SH-SY5Y (cell line): ENCODE measurements at regions not wholly inside any gene's neighbourhood (a gene's known extent, or its start where the extent isn't known, plus 50 kb on each side); places are given as distances from the start of the nearest gene placed in this dataset.

ENCODE experiments used
- GATA2 ChIP-seq: IDR thresholded peaks from 2 replicates; pipeline ENCODE4 v1.6.1; 2011; ENCODE audit warnings: mild to moderate bottlenecking, low read depth, low read length
- GATA3 ChIP-seq: IDR thresholded peaks from 2 replicates; pipeline ENCODE4 v1.6.1; 2011; ENCODE audit warnings: low read depth, mild to moderate bottlenecking, low read length, moderate library complexity

GRCh38 chr2:234650911-234651310 lies 154.0 kb upstream of the ARL4C start:
- TF ChIP-seq GATA2: no peak
- TF ChIP-seq GATA3: no peak

GRCh38 chr2:234649951-234650350 lies 153.1 kb upstream of the ARL4C start:
- no peak for TF ChIP-seq GATA2
- TF ChIP-seq GATA3: no peak

GRCh38 chr2:234643407-234643806 lies 146.5 kb upstream of the ARL4C start:
- TF ChIP-seq GATA3: no peak
- TF ChIP-seq GATA2: no peak

- no peak for TF ChIP-seq GATA2
- TF ChIP-seq GATA3: no peak
Measured at GRCh38 chr2:234641086-234641485, 144.2 kb upstream of the ARL4C start.

DNA sequence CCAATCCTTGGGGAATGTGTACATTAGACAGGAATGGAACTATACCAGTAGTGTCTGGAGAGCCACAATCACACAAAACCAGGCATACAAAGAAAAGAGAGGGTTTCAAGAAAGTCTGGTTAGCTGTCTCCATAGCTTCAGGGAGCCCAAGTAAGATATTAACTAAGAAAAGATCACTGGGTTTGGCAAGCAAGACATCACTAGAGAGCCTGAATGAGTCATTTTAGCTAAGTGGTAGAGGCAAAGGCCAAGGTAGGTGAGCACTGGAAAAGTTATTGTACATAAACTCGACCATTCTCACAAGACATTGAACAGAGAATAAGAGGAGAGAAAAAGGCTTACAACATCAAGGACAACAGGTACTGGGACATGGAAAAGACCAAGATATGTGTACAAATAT lies 143.8 kb upstream of the ARL4C start:
- no peak for TF ChIP-seq GATA2
- no peak for TF ChIP-seq GATA3

GRCh38 chr2:234638966-234639365 lies 142.1 kb upstream of the ARL4C start:
- TF ChIP-seq GATA3 (no peak), GATA2 (no peak)

- TF ChIP-seq GATA2 (no peak), GATA3 (no peak)
Measured at GRCh38 chr2:234635284-234635683, 138.4 kb upstream of the ARL4C start.

DNA sequence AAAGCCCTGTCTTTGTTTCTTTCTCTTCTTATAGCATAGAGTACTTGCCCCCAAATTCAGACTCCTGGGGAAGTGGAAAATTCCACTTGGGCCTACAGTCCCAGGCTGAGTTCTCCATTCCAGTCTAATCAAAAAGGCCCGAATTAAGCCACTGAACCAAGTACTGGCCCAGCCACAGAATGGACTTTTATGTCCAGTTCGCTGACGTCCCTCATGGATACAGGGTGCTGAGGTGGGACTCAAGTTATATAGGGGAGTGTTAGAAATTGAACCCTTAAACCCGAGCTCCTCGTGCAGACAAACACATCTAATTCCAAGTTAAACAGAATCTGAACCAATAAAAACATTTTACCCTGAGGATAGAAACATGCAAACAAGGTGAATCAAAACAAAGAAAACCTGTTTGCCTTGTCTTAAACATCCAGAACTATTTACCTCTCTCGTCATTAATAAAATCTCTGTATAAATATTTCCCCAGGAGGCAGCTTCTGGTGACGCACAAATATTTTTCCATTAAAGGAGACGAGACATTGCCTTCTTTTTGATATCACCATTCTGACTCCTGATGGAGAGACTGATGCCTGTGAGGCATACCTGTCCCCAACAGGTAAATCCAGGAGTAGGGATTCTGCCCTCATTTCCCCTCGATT lies 136.8 kb upstream of the ARL4C start:
- TF ChIP-seq GATA3: no peak
- TF ChIP-seq GATA2: no peak

GRCh38 chr2:234632527-234633391 lies 135.9 kb upstream of the ARL4C start:
- TF ChIP-seq GATA3: no peak
- TF ChIP-seq GATA2: no peak

DNA sequence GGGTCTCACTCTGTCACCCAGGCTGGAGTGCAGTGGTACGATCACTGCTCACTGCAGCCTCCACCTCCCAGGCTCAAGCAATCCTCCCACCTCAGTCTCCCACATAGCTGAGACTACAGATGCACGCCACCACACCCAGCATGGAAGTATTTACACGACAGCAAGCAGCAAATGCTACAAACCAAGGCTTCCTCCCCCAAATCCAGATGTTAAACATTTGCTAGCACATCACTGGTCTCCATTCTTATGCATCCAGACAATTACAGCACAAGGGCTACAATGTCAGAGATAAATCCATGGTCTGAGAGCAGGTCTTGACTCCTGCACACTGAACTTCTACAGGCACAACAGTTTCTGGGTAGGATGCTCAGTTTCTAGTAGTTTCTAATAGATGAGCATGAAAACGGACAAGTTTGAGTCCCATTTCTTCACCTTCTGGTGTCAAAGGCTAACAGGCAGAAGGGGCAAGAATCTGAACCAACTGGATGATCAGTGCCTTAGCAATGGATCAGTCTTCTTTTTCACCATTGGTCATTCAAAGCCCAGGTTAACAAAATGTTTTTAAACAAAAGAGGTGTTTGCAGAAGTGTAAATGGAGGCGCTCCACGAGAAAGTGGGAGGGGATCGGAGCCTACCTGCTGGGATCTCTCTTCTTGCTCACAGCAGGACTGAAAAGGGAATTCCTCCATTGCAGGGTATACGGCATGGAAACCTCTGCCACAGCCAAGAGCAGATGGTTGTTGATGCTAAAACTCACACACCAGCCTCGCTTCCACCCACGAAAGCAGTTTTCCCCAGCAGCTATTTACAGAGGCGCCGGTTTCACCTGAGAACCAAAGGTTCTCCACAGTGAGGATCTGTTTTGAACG lies 135.0 kb upstream of the ARL4C start:
- TF ChIP-seq GATA3: no peak
- TF ChIP-seq GATA2: no peak

- TF ChIP-seq GATA2: no peak
- no peak for TF ChIP-seq GATA3
Measured at GRCh38 chr2:234630801-234631261, 133.9 kb upstream of the ARL4C start.

DNA sequence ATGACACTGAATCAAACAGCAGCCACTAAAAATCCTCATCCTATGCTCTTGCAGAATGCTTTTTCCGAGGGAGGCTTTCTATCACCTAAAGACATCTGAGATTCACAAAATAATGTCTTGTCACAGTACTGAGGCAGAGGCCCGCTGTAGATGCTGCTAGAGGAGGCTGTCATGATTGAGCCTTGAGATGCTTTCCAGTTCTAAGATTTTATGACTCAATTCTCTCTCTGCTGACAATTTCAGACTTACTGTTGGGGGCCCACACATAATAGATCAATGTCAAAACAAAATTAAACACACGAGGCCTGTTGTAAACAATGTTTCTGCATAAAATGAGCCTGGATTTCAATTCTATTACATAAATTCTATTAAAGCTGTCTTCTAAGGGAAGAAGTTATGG lies 132.7 kb upstream of the ARL4C start:
- no peak for TF ChIP-seq GATA2
- no peak for TF ChIP-seq GATA3

GRCh38 chr2:234628953-234629352 lies 132.1 kb upstream of the ARL4C start:
- TF ChIP-seq GATA3: no peak
- no peak for TF ChIP-seq GATA2

DNA sequence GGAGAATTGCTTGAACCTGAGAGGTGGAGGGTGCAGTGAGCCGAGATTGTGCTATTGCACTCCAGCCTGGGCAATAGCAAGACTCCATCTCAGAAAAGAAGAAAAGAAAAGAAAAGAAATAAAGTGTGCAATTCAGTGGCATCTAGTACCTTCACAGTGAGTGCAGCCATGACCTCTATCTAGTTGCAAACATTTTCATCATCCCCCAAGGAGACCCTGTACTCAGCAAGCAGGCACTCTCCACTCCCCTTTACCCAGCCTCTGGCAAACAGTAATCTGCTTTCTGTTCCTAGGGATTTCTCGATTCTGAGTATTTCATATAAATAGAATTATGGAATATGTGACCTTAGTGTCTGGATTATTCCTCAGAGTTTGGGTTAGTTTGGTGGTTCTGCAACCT lies 130.4 kb upstream of the ARL4C start:
- TF ChIP-seq GATA3 (no peak), GATA2 (no peak)
